Stimulated activated CD8-positive, alpha-beta memory T cell treated with anti-CD3 and anti-CD28 coated beads, Interleukin-4, amount 100 ng/mL, for 24 hours (primary cell): ENCODE measurements at regions not wholly inside any gene's neighbourhood (a gene's known extent, or its start where the extent isn't known, plus 50 kb on each side); places are given as distances from the start of the nearest gene placed in this dataset.
"Not testable (repeated sequence)": the region's sequence is repeated elsewhere in the genome, so short reads cannot be mapped to it uniquely, and the experiment has no call there.

Source experiments
- DNase-seq: peaks from one replicate; pipeline ENCODE4 v3.0.0-alpha.2; 2020; ENCODE audit warnings: low read depth

GRCh38 chr14:52202151-52202550 lies 65.3 kb upstream of the PTGDR start:
- no peak for DNase-seq

- no peak for DNase-seq
Measured at GRCh38 chr14:52190337-52190931, 77.1 kb upstream of the PTGDR start.

GRCh38 chr14:52189325-52189724 lies 78.2 kb upstream of the PTGDR start:
- DNase-seq, result no peak

GRCh38 chr14:52188381-52188780 lies 79.1 kb upstream of the PTGDR start:
- no peak for DNase-seq

GRCh38 chr14:52185178-52185577 lies 82.3 kb upstream of the PTGDR start:
- DNase-seq, result no peak

GRCh38 chr14:52182853-52183252 lies 84.6 kb upstream of the PTGDR start:
- DNase-seq, result no peak

GRCh38 chr14:52179141-52179790 lies 88.2 kb upstream of the PTGDR start:
- no peak for DNase-seq

GRCh38 chr14:52175982-52176502 lies 91.5 kb upstream of the PTGDR start:
- no peak for DNase-seq

GRCh38 chr14:52171932-52172331 lies 95.6 kb upstream of the PTGDR start:
- not testable (repeated sequence) for DNase-seq

GRCh38 chr14:52166822-52167221 lies 98.0 kb upstream of the NID2 start:
- DNase-seq, result no peak

GRCh38 chr14:52155651-52156213 lies 86.9 kb upstream of the NID2 start:
- no peak for DNase-seq

GRCh38 chr14:52154992-52155650 lies 86.3 kb upstream of the NID2 start:
- DNase-seq, result no peak

- DNase-seq, result no peak
Measured at GRCh38 chr14:52153939-52154338, 85.1 kb upstream of the NID2 start.

- DNase-seq, result no peak
Measured at GRCh38 chr14:52150162-52150561, 81.3 kb upstream of the NID2 start.

- no peak for DNase-seq
Measured at GRCh38 chr14:52148371-52148770, 79.5 kb upstream of the NID2 start.

GRCh38 chr14:52146504-52146903 lies 77.6 kb upstream of the NID2 start:
- DNase-seq, result no peak

- DNase-seq, result not testable (repeated sequence)
Measured at GRCh38 chr14:52144099-52144498, 75.2 kb upstream of the NID2 start.

GRCh38 chr14:52142504-52142903 lies 73.6 kb upstream of the NID2 start:
- no peak for DNase-seq

- peak; percentile 30 for DNase-seq
Measured at GRCh38 chr14:52131640-52132320, 62.9 kb upstream of the NID2 start.

- no peak for DNase-seq
Measured at GRCh38 chr14:52129721-52130120, 60.9 kb upstream of the NID2 start.

- DNase-seq, result no peak
Measured at GRCh38 chr14:52125885-52126284, 57.0 kb upstream of the NID2 start.
